H1 (cell line): ENCODE measurements at regions not wholly inside any gene's neighbourhood (a gene's known extent, or its start where the extent isn't known, plus 50 kb on each side); places are given as distances from the start of the nearest gene placed in this dataset.

Source experiments
- CTCF ChIA-PET: fragments of 300-600 bp; sonication (Branson Sonifier 250); formaldehyde crosslinking; loops from one replicate; lab custom pipeline; 2021; ENCODE audit not compliant: partially characterized antibody; lab: Charles Lee
- POLR2A ChIA-PET: fragments of 300-600 bp; sonication (Branson Sonifier 250); formaldehyde crosslinking; loops from one replicate; lab custom pipeline; 2021; ENCODE audit warnings: inconsistent platforms; ENCODE audit not compliant: partially characterized antibody; lab: Charles Lee
- DNase-seq, 2 experiments: peaks; one replicate each; pipeline versions ENCODE4 v3.0.0 to v3.0.0-alpha.2; 2010 to 2022; ENCODE audit warnings: low spot score in 2 of 2, low read depth in 1 of 2, mixed read lengths in 1 of 2
- FAIRE-seq: peaks from 2 replicates; lab custom pipeline; 2011; peaks lifted over from hg19 to GRCh38; lab: Jason Lieb, UNC
- H2AFZ ChIP-seq: 2 replicates; pipeline ENCODE4 v1.8.1; 2012; ENCODE audit warnings: low read length, inconsistent platforms
- H2AK5ac ChIP-seq: 2 replicates; pipeline ENCODE4 v1.6.1; 2013; ENCODE audit warnings: low read depth, low read length
- H2BK120ac ChIP-seq: replicated peaks from 2 replicates; pipeline ENCODE3; 2013; ENCODE audit warnings: low read depth, low read length, inconsistent platforms
- H2BK12ac ChIP-seq: 2 replicates; pipeline ENCODE4 v1.6.1; 2013; ENCODE audit warnings: low read depth, low read length
- H2BK15ac ChIP-seq: 2 replicates; pipeline ENCODE4 v1.6.1; 2013; ENCODE audit warnings: low read length
- H2BK20ac ChIP-seq: 2 replicates; pipeline ENCODE4 v1.6.1; 2013; ENCODE audit warnings: low read length
- H2BK5ac ChIP-seq: 2 replicates; pipeline ENCODE4 v1.6.1; 2013; ENCODE audit warnings: low read depth, low read length
- H3K14ac ChIP-seq: 2 replicates; pipeline ENCODE4 v1.6.1; 2013; ENCODE audit warnings: inconsistent platforms; ENCODE audit not compliant: insufficient read length
- H3K18ac ChIP-seq: 2 replicates; pipeline ENCODE4 v1.6.1; 2013; ENCODE audit warnings: low read length; ENCODE audit errors: extremely low read depth
- H3K23ac ChIP-seq: 2 replicates; pipeline ENCODE4 v1.6.1; 2013; ENCODE audit warnings: inconsistent platforms; ENCODE audit not compliant: insufficient read length
- H3K23me2 ChIP-seq: 2 replicates; pipeline ENCODE4 v1.6.1; 2013; ENCODE audit warnings: low read depth, low read length
- H3K27ac ChIP-seq: 2 replicates; pipeline ENCODE4 v1.6.1; 2011; ENCODE audit warnings: low read depth, low read length, inconsistent platforms
- H3K27me3 ChIP-seq, 4 experiments: replicated peaks in 1 of 4; 1 replicate in 1 of 4; 2 replicates in 3 of 4; pipeline versions ENCODE4 v1.6.1 to v1.8.1; 2011 to 2013; ENCODE audit warnings: low read length in 3 of 4, mild to moderate bottlenecking in 3 of 4, inconsistent platforms in 2 of 4, mixed read lengths in 2 of 4, moderate library complexity in 1 of 4; ENCODE audit not compliant: control insufficient read depth in 3 of 4, insufficient read depth in 3 of 4; ENCODE audit errors: extremely low read depth in 1 of 4
- H3K36me3 ChIP-seq, 4 experiments: 2 replicates each; pipeline versions ENCODE4 v1.6.1 to v1.8.1; 2011 to 2013; ENCODE audit warnings: mild to moderate bottlenecking in 4 of 4, low read length in 3 of 4, moderate library complexity in 2 of 4, control low read depth in 1 of 4, inconsistent platforms in 1 of 4; ENCODE audit not compliant: insufficient read depth in 4 of 4, control insufficient read depth in 2 of 4
- H3K4ac ChIP-seq: replicated peaks from 2 replicates; pipeline ENCODE3; 2013; ENCODE audit warnings: low read length, low read depth, mixed read lengths, inconsistent platforms; ENCODE audit not compliant: insufficient read length
- H3K4me1 ChIP-seq, 4 experiments: replicated peaks in 1 of 4; 1 replicate in 1 of 4; 2 replicates in 3 of 4; pipeline versions ENCODE4 v1.6.1 to v1.8.1; 2011 to 2013; ENCODE audit warnings: low read length in 3 of 4, inconsistent platforms in 2 of 4, mixed read lengths in 1 of 4; ENCODE audit not compliant: insufficient read depth in 4 of 4, control insufficient read depth in 3 of 4
- H3K4me2 ChIP-seq, 2 experiments: 2 replicates each; pipeline versions ENCODE4 v1.6.1 to v1.8.1; 2011 to 2013; ENCODE audit warnings: low read depth in 2 of 2, low read length in 2 of 2, control low read depth in 1 of 2, inconsistent platforms in 1 of 2, mild to moderate bottlenecking in 1 of 2; ENCODE audit not compliant: insufficient read depth in 1 of 2
- H3K4me3 ChIP-seq, 4 experiments: fragments of 200-600, 300-600 bp in 1 of 4; sonication (generic), shearing (Covaris generic), sonication (Bioruptor Twin) in 1 of 4; 2 replicates each; pipeline versions ENCODE4 v1.5.1 to v1.8.1; 2011 to 2016; ENCODE audit warnings: low read length in 4 of 4, low read depth in 3 of 4, control low read depth in 2 of 4, inconsistent platforms in 2 of 4, mild to moderate bottlenecking in 2 of 4, mixed read lengths in 1 of 4, moderate library complexity in 1 of 4; ENCODE audit not compliant: insufficient read depth in 2 of 4; ENCODE audit errors: extremely low read depth in 1 of 4
- H3K56ac ChIP-seq: replicated peaks from 2 replicates; pipeline ENCODE3; 2013; ENCODE audit warnings: low read depth, mild to moderate bottlenecking, mixed read lengths, low read length, inconsistent platforms; ENCODE audit not compliant: insufficient read length
- H3K79me1 ChIP-seq: 2 replicates; pipeline ENCODE4 v1.6.1; 2013; ENCODE audit warnings: low read depth, low read length, control low read depth
- H3K79me2 ChIP-seq, 2 experiments: 2 replicates each; pipeline versions ENCODE4 v1.6.1 to v1.8.1; 2012 to 2013; ENCODE audit warnings: low read length in 2 of 2, mild to moderate bottlenecking in 2 of 2, inconsistent platforms in 1 of 2; ENCODE audit not compliant: insufficient read depth in 2 of 2, control insufficient read depth in 1 of 2
- H3K9ac ChIP-seq, 4 experiments: replicated peaks in 1 of 4; 1 replicate in 1 of 4; 2 replicates in 3 of 4; pipeline versions ENCODE4 v1.6.1 to v1.8.1; 2011 to 2013; ENCODE audit warnings: low read depth in 3 of 4, low read length in 3 of 4, control low read depth in 2 of 4, mild to moderate bottlenecking in 2 of 4, moderate library complexity in 2 of 4, inconsistent platforms in 1 of 4; ENCODE audit errors: extremely low read depth in 1 of 4
- H3K9me3 ChIP-seq, 2 experiments: 2 replicates each; pipeline versions ENCODE4 v1.6.1 to v1.8.1; 2012 to 2013; ENCODE audit warnings: mild to moderate bottlenecking in 2 of 2, moderate library complexity in 2 of 2, control low read depth in 1 of 2, inconsistent platforms in 1 of 2, low read depth in 1 of 2, low read length in 1 of 2, mixed read lengths in 1 of 2; ENCODE audit not compliant: insufficient read depth in 2 of 2
- H4K20me1 ChIP-seq, 2 experiments: replicated peaks in 1 of 2; 2 replicates each; pipeline versions ENCODE3 to v1.8.1; 2011 to 2013; ENCODE audit warnings: inconsistent platforms in 2 of 2, low read length in 2 of 2, mild to moderate bottlenecking in 1 of 2; ENCODE audit not compliant: insufficient read depth in 2 of 2, control insufficient read depth in 1 of 2
- H4K5ac ChIP-seq: 2 replicates; pipeline ENCODE4 v1.6.1; 2013; ENCODE audit warnings: low read length, low read depth, mixed read lengths, inconsistent platforms; ENCODE audit not compliant: insufficient read length
- H4K8ac ChIP-seq: 2 replicates; pipeline ENCODE4 v1.8.0; 2013; ENCODE audit warnings: mild to moderate bottlenecking, moderate library complexity, low read length, inconsistent platforms; ENCODE audit not compliant: insufficient read depth; ENCODE audit errors: extremely low read depth
- H4K91ac ChIP-seq: replicated peaks from 2 replicates; pipeline ENCODE3; 2013; ENCODE audit warnings: low read length, mixed read lengths, inconsistent platforms; ENCODE audit not compliant: insufficient read length
- ATF3 ChIP-seq: IDR thresholded peaks from 2 replicates; pipeline ENCODE4 v1.6.1; 2011; ENCODE audit warnings: low read depth, mild to moderate bottlenecking, low read length; ENCODE audit not compliant: insufficient read depth
- BCL11A ChIP-seq, 2 experiments: IDR thresholded peaks; one replicate each; pipeline ENCODE4 v1.6.1; 2011; ENCODE audit warnings: low read depth in 2 of 2, low read length in 2 of 2, mild to moderate bottlenecking in 2 of 2
- BRCA1 ChIP-seq: IDR thresholded peaks from 2 replicates; pipeline ENCODE4 v1.6.1; 2012; ENCODE audit warnings: low read depth, low read length, improper control_type of control experiment
- CBX5 ChIP-seq: fragments of 300-800, 300-1000 bp; sonication (generic); IDR thresholded peaks from 2 replicates; pipeline ENCODE4 v1.7.1; 2016; ENCODE audit warnings: antibody characterized with exemption, low read length, low read depth
- CHD1 ChIP-seq: IDR thresholded peaks from 2 replicates; pipeline ENCODE4 v1.6.1; 2012; ENCODE audit warnings: low read depth, low read length, improper control_type of control experiment
- FOSL1 ChIP-seq: IDR thresholded peaks from 2 replicates; pipeline ENCODE4 v1.6.1; 2011; ENCODE audit warnings: mild to moderate bottlenecking, low read depth, low read length, moderate library complexity; ENCODE audit not compliant: insufficient read depth
- HDAC6 ChIP-seq: IDR thresholded peaks from one replicate; pipeline ENCODE4 v1.7.1; 2012; ENCODE audit warnings: low read depth, mild to moderate bottlenecking, inconsistent platforms, low read length, moderate library complexity
- KDM4A ChIP-seq: IDR thresholded peaks from one replicate; pipeline ENCODE4 v1.7.1; 2012; ENCODE audit warnings: low read depth, mild to moderate bottlenecking, moderate library complexity, low read length, inconsistent platforms; ENCODE audit not compliant: severe bottlenecking
- NRF1 ChIP-seq: IDR thresholded peaks from 2 replicates; pipeline ENCODE4 v1.6.1; 2011; ENCODE audit warnings: mild to moderate bottlenecking, low read depth, low read length, improper control_type of control experiment
- POLR2AphosphoS5 ChIP-seq: IDR thresholded peaks from 2 replicates; pipeline ENCODE4 v1.6.1; 2011; ENCODE audit warnings: low read depth, low read length
- POU5F1 ChIP-seq: IDR thresholded peaks from 2 replicates; pipeline ENCODE4 v1.6.1; 2011; ENCODE audit warnings: low read depth, mild to moderate bottlenecking, low read length, moderate library complexity
- SAP30 ChIP-seq: fragments of 300-600 bp; sonication (generic); IDR thresholded peaks from 2 replicates; pipeline ENCODE4 v1.7.1; 2012; ENCODE audit warnings: low read length, moderate library complexity, mild to moderate bottlenecking, inconsistent platforms; ENCODE audit not compliant: insufficient read depth, insufficient replicate concordance
- SIN3A ChIP-seq, 2 experiments: IDR thresholded peaks in 1 of 2; conservative IDR thresholded peaks in 1 of 2; 2 replicates each; pipeline ENCODE4 v1.6.1; 2011 to 2012; ENCODE audit warnings: low read length in 2 of 2, improper control_type of control experiment in 1 of 2, low read depth in 1 of 2, mild to moderate bottlenecking in 1 of 2
- SP1 ChIP-seq: IDR thresholded peaks from 2 replicates; pipeline ENCODE4 v1.6.1; 2011; ENCODE audit warnings: low read depth, low read length
- WGBS, 2 experiments: shearing (Covaris generic) in 1 of 2; methylation state at CpG; one replicate each; pipeline versions ENCODE4 v1.1.6 to v1.1.7; 2013 to 2015; ENCODE audit warnings: low lambda C conversion rate in 2 of 2, mixed read lengths in 2 of 2, inconsistent platforms in 1 of 2, low coverage in 1 of 2, missing lambda C conversion rate in 1 of 2; ENCODE audit not compliant: insufficient replicate concordance in 2 of 2, insufficient coverage in 1 of 2, insufficient read length in 1 of 2; ENCODE audit errors: extremely low coverage in 1 of 2, missing lambda C conversion rate in 1 of 2; 5-methylcytosine and 5-hydroxymethylcytosine counted together

GRCh38 chrX:46144566-46144965 lies 400.7 kb downstream of the ZNF674 start:
- Histone ChIP-seq H2BK15ac (no peak overlapping the region), H3K23ac (no peak overlapping the region), H2BK20ac (no peak overlapping the region), H2BK120ac (no peak overlapping the region), H3K9me3 (no peaks in the 10 kb centered on the region), H3K79me1 (no peaks in the 10 kb centered on the region), H2AFZ (no peak overlapping the region), H4K8ac (no peak overlapping the region), H4K91ac (no peak overlapping the region), H4K20me1 (no peaks in the 10 kb centered on the region), H3K18ac (no peak overlapping the region), H4K5ac (no peak overlapping the region), H3K14ac (no peak overlapping the region), H3K27ac (no peak overlapping the region), H3K23me2 (no peaks in the 10 kb centered on the region), H2BK5ac (no peak overlapping the region), H3K4me2 (no peak overlapping the region), H2AK5ac (no peak overlapping the region), H3K27me3 (no peaks in the 10 kb centered on the region), H3K4ac (no peak overlapping the region), H3K4me3 (no peak overlapping the region), H3K56ac (no peak overlapping the region), H3K79me2 (no peaks in the 10 kb centered on the region), H3K4me1 (no peaks in the 10 kb centered on the region), H2BK12ac (no peak overlapping the region), H3K36me3 (no peaks in the 10 kb centered on the region), H3K9ac (no peak overlapping the region)
- 100% methylated on average over 1 of the region's 1 CpG; no CpG with 5 or more reads in 1 of the 2 experiments for WGBS, 2 experiments
- ChIA-PET CTCF (no interaction called here), POLR2A (no interaction called here)
- DNase-seq, result no peak
- no peak for FAIRE-seq
- no peak for TF ChIP-seq SP1
- TF ChIP-seq ATF3, result no peak
- TF ChIP-seq POU5F1, result no peak
- no peak for TF ChIP-seq BCL11A (IDR thresholded peaks at IDR 0.05; ENCODE audit: low read depth in 2 of 2, low read length in 2 of 2)
- no peak for TF ChIP-seq CBX5
- no peak for TF ChIP-seq SIN3A (conservative IDR thresholded peaks at IDR 0.05 in 1 of 2, IDR thresholded peaks at IDR 0.05 in 1 of 2; ENCODE audit: low read depth in 1 of 2, low read length in 2 of 2)
- TF ChIP-seq FOSL1, result no peak
- no peak for TF ChIP-seq POLR2AphosphoS5
- TF ChIP-seq BRCA1, result no peak
- no peak for TF ChIP-seq KDM4A
- no peak for TF ChIP-seq CHD1
- no peak for TF ChIP-seq HDAC6
- no peak for TF ChIP-seq NRF1
- TF ChIP-seq SAP30, result no peak
